K562 (cell line): ENCODE measurements at regions not wholly inside any gene's neighbourhood (a gene's known extent, or its start where the extent isn't known, plus 50 kb on each side); places are given as distances from the start of the nearest gene placed in this dataset.

Experiments used
- THRAP3 ChIP-seq: fragments of 450-650 bp; IDR thresholded peaks from 2 replicates; pipeline ENCODE4 v1.6.1; 2016; ENCODE audit warnings: mild to moderate bottlenecking, inconsistent platforms, borderline replicate concordance
- TF ChIP-seq, protein P1 (sequence below): fragments of 200-600 bp; sonication (generic); IDR thresholded peaks from one replicate; pipeline ENCODE4 v1.6.1; 2012; ENCODE audit warnings: mild to moderate bottlenecking, low read depth, low read length, inconsistent platforms

DNA sequence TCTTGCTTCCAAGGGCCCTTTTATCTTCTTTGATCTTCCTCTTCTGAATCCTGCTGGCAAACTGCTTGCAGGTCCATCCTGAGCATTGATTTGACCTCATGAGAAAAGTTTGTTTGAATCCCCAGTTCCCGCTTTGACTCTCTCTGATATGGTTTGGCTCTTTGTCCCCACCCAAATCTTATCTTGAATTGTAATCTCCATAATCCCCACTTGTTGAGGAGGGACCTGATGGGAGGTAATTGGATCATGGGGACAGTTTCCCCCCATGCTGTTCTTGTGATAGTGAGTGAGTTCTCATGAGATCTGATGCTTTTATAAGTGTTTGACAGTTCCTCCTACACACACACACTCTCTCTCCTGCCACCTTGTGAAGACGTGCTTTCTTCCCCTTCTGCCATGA, 126.6 kb upstream of the ARHGAP20 start (continued):
- TF ChIP-seq, protein P1, sequence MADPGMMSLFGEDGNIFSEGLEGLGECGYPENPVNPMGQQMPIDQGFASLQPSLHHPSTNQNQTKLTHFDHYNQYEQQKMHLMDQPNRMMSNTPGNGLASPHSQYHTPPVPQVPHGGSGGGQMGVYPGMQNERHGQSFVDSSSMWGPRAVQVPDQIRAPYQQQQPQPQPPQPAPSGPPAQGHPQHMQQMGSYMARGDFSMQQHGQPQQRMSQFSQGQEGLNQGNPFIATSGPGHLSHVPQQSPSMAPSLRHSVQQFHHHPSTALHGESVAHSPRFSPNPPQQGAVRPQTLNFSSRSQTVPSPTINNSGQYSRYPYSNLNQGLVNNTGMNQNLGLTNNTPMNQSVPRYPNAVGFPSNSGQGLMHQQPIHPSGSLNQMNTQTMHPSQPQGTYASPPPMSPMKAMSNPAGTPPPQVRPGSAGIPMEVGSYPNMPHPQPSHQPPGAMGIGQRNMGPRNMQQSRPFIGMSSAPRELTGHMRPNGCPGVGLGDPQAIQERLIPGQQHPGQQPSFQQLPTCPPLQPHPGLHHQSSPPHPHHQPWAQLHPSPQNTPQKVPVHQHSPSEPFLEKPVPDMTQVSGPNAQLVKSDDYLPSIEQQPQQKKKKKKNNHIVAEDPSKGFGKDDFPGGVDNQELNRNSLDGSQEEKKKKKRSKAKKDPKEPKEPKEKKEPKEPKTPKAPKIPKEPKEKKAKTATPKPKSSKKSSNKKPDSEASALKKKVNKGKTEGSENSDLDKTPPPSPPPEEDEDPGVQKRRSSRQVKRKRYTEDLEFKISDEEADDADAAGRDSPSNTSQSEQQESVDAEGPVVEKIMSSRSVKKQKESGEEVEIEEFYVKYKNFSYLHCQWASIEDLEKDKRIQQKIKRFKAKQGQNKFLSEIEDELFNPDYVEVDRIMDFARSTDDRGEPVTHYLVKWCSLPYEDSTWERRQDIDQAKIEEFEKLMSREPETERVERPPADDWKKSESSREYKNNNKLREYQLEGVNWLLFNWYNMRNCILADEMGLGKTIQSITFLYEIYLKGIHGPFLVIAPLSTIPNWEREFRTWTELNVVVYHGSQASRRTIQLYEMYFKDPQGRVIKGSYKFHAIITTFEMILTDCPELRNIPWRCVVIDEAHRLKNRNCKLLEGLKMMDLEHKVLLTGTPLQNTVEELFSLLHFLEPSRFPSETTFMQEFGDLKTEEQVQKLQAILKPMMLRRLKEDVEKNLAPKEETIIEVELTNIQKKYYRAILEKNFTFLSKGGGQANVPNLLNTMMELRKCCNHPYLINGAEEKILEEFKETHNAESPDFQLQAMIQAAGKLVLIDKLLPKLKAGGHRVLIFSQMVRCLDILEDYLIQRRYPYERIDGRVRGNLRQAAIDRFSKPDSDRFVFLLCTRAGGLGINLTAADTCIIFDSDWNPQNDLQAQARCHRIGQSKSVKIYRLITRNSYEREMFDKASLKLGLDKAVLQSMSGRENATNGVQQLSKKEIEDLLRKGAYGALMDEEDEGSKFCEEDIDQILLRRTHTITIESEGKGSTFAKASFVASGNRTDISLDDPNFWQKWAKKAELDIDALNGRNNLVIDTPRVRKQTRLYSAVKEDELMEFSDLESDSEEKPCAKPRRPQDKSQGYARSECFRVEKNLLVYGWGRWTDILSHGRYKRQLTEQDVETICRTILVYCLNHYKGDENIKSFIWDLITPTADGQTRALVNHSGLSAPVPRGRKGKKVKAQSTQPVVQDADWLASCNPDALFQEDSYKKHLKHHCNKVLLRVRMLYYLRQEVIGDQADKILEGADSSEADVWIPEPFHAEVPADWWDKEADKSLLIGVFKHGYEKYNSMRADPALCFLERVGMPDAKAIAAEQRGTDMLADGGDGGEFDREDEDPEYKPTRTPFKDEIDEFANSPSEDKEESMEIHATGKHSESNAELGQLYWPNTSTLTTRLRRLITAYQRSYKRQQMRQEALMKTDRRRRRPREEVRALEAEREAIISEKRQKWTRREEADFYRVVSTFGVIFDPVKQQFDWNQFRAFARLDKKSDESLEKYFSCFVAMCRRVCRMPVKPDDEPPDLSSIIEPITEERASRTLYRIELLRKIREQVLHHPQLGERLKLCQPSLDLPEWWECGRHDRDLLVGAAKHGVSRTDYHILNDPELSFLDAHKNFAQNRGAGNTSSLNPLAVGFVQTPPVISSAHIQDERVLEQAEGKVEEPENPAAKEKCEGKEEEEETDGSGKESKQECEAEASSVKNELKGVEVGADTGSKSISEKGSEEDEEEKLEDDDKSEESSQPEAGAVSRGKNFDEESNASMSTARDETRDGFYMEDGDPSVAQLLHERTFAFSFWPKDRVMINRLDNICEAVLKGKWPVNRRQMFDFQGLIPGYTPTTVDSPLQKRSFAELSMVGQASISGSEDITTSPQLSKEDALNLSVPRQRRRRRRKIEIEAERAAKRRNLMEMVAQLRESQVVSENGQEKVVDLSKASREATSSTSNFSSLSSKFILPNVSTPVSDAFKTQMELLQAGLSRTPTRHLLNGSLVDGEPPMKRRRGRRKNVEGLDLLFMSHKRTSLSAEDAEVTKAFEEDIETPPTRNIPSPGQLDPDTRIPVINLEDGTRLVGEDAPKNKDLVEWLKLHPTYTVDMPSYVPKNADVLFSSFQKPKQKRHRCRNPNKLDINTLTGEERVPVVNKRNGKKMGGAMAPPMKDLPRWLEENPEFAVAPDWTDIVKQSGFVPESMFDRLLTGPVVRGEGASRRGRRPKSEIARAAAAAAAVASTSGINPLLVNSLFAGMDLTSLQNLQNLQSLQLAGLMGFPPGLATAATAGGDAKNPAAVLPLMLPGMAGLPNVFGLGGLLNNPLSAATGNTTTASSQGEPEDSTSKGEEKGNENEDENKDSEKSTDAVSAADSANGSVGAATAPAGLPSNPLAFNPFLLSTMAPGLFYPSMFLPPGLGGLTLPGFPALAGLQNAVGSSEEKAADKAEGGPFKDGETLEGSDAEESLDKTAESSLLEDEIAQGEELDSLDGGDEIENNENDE = no peak
- no peak for TF ChIP-seq THRAP3
- TF ChIP-seq, all 486 proteins: peak for 0
